GM18517 (cell line): ENCODE measurements at regions not wholly inside any gene's neighbourhood (a gene's known extent, or its start where the extent isn't known, plus 50 kb on each side); places are given as distances from the start of the nearest gene placed in this dataset.
A peak's percentile ranks its signal among the peaks of the same experiment; 100 is the strongest.

Source experiments
- ATAC-seq: cut with Tn5 transposase; IDR thresholded peaks from one replicate; pipeline ENCODE4 v1.9.1; 2021; ENCODE audit warnings: mild to moderate bottlenecking, moderate library complexity; ENCODE audit not compliant: unreplicated experiment

DNA sequence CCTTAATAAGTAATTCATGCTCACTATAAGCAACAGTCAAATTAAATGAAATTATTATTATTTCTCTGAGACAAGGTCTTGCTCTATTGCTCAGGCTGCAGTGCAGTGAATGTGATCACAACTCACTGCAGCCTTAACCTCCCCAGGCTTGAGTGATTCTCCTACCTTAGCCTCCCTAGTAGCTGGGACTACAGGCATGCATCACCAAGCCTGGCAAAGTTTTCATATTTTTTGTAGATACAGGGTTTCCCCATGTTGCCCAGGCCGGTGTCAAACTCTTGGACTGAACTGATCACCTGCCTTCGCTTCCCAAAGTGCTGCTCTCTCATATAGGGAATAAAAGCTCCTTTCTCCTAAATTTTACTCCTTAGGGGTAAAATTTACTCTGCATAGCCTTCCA lies 74.9 kb upstream of the GAREM1 start:
- no peak for ATAC-seq

DNA sequence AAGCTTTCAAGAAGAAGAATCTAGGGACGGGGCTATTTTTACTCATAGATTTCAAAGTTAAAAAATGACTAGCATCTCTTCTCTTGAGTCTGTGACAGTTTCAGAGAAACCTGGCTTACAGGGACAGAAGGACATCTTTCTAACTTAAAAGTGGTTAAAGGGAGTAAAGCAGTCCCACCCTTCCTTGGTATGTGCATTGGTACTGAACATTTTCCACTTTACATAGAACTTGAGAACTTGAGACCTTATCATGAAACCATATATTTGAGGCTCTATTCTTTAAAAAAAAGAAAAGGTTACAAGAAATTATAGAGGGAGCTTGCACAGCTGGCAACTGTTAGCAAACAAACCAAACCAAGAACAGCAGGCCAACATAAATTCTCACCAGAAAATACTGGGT lies 73.4 kb upstream of the GAREM1 start:
- ATAC-seq, result no peak

DNA sequence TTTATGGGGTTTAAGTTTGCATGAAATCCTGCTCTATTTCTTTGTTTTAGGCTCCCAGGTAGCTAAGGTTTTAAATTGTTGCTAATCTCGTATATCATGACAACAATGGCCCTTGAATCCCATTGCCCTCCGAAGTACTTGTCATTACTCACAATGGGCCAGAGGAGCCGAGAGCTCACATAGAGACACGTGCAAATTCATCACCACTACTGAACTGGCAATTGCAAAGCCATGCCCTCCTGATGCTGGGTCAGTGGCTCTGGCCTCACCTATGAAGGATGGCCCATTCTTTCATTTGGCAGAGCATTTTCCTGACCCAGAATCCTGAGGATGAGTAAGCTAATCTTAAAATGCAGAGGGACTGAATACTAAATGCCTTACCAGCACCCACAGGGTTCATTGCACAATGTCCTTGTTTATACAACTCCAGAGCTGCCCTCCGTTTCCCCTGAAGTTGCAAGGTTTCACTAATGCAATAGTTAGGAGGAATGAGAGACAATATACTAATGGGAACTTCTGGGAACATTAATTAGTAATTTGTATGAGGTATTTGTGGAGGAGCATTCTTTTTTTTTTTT lies 71.6 kb upstream of the GAREM1 start:
- ATAC-seq, result no peak

DNA sequence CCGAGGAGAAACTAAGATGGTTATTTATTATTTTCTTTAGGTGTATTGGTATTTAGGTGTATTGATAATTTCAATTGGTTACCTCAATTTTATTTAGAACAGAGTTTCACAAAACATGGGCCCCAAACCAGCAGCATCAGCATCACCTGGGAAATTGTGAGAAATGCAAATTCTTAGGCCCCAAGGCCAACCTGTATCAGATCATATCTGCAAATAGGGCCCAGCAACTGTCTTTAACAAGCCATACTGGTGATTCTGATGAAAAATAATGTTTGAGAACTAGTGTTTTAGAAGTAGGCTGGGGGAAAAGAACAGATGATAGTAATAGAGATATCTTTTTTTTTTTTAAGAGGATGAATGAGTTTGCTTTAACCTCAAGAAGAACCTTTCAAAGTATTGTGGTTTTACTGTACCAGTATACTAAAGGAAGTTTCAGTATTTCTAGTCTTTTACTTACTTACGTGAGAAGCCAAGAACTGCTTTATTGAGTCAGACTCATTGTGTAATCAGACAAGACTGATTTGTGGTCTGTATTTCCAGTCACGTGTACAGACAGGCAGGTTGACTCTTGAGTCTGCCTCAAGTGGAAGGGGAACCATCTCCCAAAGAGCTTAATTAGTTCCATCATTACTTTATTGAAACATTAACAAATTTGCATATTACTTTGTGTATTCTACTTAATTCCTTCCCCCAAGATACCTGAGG lies 60.4 kb upstream of the GAREM1 start:
- ATAC-seq, result peak; percentile 73

DNA sequence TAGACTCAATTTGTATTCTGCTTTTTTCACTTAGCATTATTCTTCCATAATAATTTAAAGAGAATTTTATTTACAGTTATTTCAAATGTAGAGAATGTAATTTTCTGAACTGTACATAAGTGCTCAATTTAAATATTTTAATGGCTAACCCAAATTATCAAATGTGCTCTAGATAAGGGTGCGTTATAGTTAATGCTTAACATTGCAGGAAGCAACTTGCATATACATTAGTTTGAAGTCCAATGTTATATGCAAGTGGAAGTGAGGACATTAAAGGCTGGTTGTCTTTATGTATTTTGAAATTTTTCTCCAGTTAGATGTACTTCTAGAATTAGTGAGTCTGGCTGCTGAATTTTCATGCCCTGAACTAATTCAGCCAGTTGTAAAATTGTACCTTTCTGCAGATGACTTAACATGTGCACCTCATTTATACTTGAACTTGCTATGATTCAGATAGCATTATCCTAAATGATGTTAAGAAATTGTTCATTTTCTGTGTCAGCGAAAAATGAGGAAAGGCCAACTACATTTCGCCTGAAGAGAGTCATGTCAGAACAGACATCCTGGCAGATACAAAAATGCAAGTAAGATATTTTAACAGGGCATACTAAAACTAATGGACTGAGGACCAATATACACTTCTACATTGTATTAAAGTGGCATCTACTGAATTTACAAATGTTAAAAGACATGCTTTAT lies 59.2 kb upstream of the GAREM1 start:
- ATAC-seq, result no peak

DNA sequence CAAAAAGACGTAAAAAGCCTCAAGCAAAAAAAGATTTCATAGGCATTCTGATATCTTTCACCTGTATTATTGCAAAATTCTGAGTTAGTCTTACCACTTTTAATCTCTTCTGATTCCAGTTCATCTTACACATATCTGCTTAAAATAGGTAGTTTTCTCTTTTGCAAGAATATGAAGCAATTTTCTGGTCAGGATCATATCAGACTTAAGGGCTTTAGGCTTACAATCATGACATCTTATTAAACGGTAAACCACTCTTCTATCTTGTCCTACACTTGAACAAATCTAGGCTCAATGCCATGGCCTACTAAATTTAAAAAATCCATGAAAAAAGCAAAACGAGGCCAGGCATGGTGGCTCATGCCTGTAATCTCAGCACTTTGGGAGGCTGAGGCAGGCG lies 50.1 kb upstream of the GAREM1 start:
- no peak for ATAC-seq
